Hepatocyte (in vitro differentiated cells): ENCODE measurements at regions not wholly inside any gene's neighbourhood (a gene's known extent, or its start where the extent isn't known, plus 50 kb on each side); places are given as distances from the start of the nearest gene placed in this dataset.

Experiments used
- EZH2 ChIP-seq: fragments of 200-600 bp; sonication (generic); IDR thresholded peaks from 2 replicates; pipeline ENCODE4 v1.6.1; 2016; ENCODE audit warnings: antibody characterized with exemption, mild to moderate bottlenecking, borderline replicate concordance
- EZH2phosphoT487 ChIP-seq: fragments of 200-600 bp; sonication (generic); IDR thresholded peaks from one replicate; pipeline ENCODE4 v1.6.1; 2018; ENCODE audit warnings: antibody characterized with exemption, mild to moderate bottlenecking, low read depth, moderate library complexity; ENCODE audit not compliant: unreplicated experiment, severe bottlenecking
- TF ChIP-seq, protein P1 (sequence below): fragments of 200-600 bp; sonication (generic); IDR thresholded peaks from 2 replicates; pipeline ENCODE4 v1.5.1; 2016; ENCODE audit warnings: antibody characterized with exemption, mild to moderate bottlenecking; ENCODE audit not compliant: poor library complexity

DNA sequence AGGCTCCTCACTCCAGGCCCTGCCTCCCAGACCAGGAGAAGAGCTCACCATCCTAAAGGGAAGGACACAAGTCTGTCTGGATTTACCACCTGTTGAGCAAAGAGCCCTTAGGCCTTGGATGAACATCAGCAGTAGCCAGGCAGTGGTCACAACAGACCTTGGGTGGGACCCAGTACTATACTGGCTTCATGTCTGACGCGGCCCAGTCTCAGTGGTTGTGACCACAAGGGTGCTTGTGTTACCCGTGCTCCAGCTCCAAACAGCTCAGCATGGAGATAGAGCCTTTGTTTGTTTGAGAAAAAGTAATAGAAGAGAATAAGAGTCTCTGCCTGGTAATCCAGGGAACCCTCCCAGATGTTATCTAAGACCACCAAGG is 617.4 kb downstream of the BRINP1 start:
- TF ChIP-seq, protein P1, sequence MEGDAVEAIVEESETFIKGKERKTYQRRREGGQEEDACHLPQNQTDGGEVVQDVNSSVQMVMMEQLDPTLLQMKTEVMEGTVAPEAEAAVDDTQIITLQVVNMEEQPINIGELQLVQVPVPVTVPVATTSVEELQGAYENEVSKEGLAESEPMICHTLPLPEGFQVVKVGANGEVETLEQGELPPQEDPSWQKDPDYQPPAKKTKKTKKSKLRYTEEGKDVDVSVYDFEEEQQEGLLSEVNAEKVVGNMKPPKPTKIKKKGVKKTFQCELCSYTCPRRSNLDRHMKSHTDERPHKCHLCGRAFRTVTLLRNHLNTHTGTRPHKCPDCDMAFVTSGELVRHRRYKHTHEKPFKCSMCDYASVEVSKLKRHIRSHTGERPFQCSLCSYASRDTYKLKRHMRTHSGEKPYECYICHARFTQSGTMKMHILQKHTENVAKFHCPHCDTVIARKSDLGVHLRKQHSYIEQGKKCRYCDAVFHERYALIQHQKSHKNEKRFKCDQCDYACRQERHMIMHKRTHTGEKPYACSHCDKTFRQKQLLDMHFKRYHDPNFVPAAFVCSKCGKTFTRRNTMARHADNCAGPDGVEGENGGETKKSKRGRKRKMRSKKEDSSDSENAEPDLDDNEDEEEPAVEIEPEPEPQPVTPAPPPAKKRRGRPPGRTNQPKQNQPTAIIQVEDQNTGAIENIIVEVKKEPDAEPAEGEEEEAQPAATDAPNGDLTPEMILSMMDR: no peak
- no peak for TF ChIP-seq EZH2
- no peak for TF ChIP-seq EZH2phosphoT487
